Transverse colon (tissue), 4 donors: ENCODE measurements at regions not wholly inside any gene's neighbourhood (a gene's known extent, or its start where the extent isn't known, plus 50 kb on each side); places are given as distances from the start of the nearest gene placed in this dataset.

ENCODE experiments used
- DNase-seq: peaks from one replicate; pipeline ENCODE4 v3.0.0-alpha.2; 2019
- H3K27ac ChIP-seq, 4 donors: fragments of 200-600 bp; sonication (generic); 2 replicates each; pipeline ENCODE4 v1.5.1; 2016 to 2018; ENCODE audit warnings: inconsistent platforms in 4 of 4
- H3K27me3 ChIP-seq: fragments of 200-600 bp; sonication (generic); 2 replicates; pipeline ENCODE4 v1.5.1; 2017; ENCODE audit warnings: inconsistent platforms
- H3K36me3 ChIP-seq, 4 donors: fragments of 200-600 bp; sonication (generic); 2 replicates each; pipeline ENCODE4 v1.5.1; 2017 to 2019; ENCODE audit warnings: inconsistent platforms in 4 of 4
- H3K4me1 ChIP-seq, 4 donors: fragments of 200-600 bp; sonication (generic); 2 replicates each; pipeline ENCODE4 v1.5.1; 2017 to 2020; ENCODE audit warnings: inconsistent platforms in 4 of 4
- H3K4me3 ChIP-seq, 4 donors: fragments of 200-600 bp; sonication (generic); 1 replicate in 1 of 4; 2 replicates in 3 of 4; pipeline versions ENCODE4 v1.5.1 to v1.6.1; 2017 to 2019; ENCODE audit warnings: inconsistent platforms in 4 of 4
- H3K9me3 ChIP-seq, 2 donors: fragments of 200-600 bp; sonication (generic); 2 replicates each; pipeline ENCODE4 v1.5.1; 2017 to 2019; ENCODE audit warnings: inconsistent platforms in 2 of 2
- EP300 ChIP-seq: sonication (generic); formaldehyde crosslinking; IDR thresholded peaks from one replicate; pipeline ENCODE4 v1.6.1; 2017; ENCODE audit warnings: antibody characterized with exemption, low read depth
- POLR2A ChIP-seq: fragments of 450-650 bp; IDR thresholded peaks from one replicate; pipeline ENCODE4 v1.6.1; 2016; ENCODE audit warnings: antibody characterized with exemption, mild to moderate bottlenecking, moderate library complexity
- POLR2AphosphoS5 ChIP-seq, 3 donors: sonication (generic); formaldehyde crosslinking; IDR thresholded peaks; one replicate each; pipeline ENCODE4 v1.6.1; 2016; ENCODE audit warnings: antibody characterized with exemption in 3 of 3
- WGBS, 2 donors: methylation state at CpG; one replicate each; pipeline ENCODE4 v1.1.5; 2018; ENCODE audit warnings: low coverage in 1 of 2; 5-methylcytosine and 5-hydroxymethylcytosine counted together
- in situ Hi-C, 4 donors: fragments of 200-750 bp; cut with MboI; loops; one replicate each; pipeline versions ENCODE4 v1.15.0 to v1.15.1; 2017; ENCODE audit warnings: low sequenced_read_pairs in 3 of 4, low pct_ligation_motif_present in 1 of 4, low pct_unique_long_range_greater_than_20kb in 1 of 4
- intact Hi-C: fragments of 100-400 bp; cut with DNase I; formaldehyde crosslinking; loops from one replicate; pipeline ENCODE4 v1.15.1; 2023; ENCODE audit warnings: low total_unique reads
- TF ChIP-seq, protein P1 (sequence below), 5 experiments: fragments of 200-600 bp in 3 of 5; fragments of 450-650 bp in 2 of 5; sonication (generic) in 3 of 5; IDR thresholded peaks; 1 replicate in 2 of 5; 2 replicates in 3 of 5; pipeline ENCODE4 v1.5.1; 2016 to 2017; ENCODE audit warnings: antibody characterized with exemption in 5 of 5, inconsistent platforms in 3 of 5, mild to moderate bottlenecking in 2 of 5, moderate library complexity in 1 of 5

DNA sequence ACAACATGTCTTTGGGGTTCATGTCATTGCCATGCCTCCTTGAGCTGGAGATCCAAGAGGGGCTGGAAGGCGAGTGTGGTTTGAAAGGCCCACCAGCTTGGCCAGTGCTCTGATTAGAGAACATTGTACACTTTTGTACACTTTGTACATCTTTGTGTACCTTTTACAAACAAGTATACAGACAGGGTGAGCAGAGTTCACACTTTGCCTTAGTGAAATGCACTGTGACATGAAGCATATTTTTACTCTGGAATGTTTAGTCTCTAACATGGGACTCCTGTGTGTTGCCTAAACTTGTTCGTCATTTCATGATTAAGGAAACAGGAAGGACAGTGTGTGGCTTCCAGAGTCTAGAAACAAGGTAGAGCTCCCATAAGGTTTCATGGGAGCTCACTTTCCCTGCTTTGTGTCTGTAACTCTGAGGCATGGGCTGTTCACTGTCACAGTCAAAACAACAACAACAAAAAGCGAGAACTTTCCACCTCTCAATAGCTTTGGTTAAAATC, 225.8 kb upstream of the SOX4 start:
- intact Hi-C loops = no loop called here
- TF ChIP-seq, protein P1, sequence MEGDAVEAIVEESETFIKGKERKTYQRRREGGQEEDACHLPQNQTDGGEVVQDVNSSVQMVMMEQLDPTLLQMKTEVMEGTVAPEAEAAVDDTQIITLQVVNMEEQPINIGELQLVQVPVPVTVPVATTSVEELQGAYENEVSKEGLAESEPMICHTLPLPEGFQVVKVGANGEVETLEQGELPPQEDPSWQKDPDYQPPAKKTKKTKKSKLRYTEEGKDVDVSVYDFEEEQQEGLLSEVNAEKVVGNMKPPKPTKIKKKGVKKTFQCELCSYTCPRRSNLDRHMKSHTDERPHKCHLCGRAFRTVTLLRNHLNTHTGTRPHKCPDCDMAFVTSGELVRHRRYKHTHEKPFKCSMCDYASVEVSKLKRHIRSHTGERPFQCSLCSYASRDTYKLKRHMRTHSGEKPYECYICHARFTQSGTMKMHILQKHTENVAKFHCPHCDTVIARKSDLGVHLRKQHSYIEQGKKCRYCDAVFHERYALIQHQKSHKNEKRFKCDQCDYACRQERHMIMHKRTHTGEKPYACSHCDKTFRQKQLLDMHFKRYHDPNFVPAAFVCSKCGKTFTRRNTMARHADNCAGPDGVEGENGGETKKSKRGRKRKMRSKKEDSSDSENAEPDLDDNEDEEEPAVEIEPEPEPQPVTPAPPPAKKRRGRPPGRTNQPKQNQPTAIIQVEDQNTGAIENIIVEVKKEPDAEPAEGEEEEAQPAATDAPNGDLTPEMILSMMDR (IDR thresholded peaks at IDR 0.05) = no peak
- TF ChIP-seq POLR2A (no peak), POLR2AphosphoS5 (IDR thresholded peaks at IDR 0.05) (no peak), EP300 (no peak)
- H3K36me3 ChIP-seq = no peaks in the 10 kb centered on the region
- H3K27me3 ChIP-seq = no peaks in the 10 kb centered on the region
- H3K27ac ChIP-seq = no peak overlapping the region
- DNase-seq = no peak
- peaks cover 0 to 8% (median 0%) of the 10 kb centered on the region in 4 donors for H3K4me1 ChIP-seq
- in situ Hi-C loops = no loop called here
- H3K9me3 ChIP-seq = no peaks in the 10 kb centered on the region
- no peak overlapping the region for H3K4me3 ChIP-seq
- WGBS, 2 donors = 88 to 90% methylated on average over 2 to 3 of the region's 3 CpGs

DNA sequence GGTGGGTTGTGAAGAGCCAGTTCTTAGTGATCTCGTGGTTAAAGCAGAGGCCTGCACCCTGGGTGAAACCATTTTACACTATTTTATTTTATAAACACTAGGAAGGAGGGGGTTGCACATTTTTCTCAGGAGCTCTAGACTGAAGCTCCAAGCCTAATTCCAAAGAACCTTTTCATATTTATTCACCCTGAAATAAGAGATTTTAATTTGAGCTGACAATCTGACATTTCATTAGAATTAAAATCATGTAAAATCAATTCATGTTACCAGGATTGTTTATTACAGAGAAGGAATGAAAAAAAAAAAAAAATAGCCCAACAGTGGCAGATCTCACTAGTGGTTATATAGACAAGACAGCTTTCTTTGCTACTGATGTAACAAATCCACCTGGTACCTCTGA, 222.5 kb upstream of the SOX4 start:
- peaks cover 0 to 8% (median 0%) of the 10 kb centered on the region in 4 donors for H3K4me1 ChIP-seq
- no peaks in the 10 kb centered on the region for H3K36me3 ChIP-seq
- no peak overlapping the region for H3K27ac ChIP-seq
- no peaks in the 10 kb centered on the region for H3K9me3 ChIP-seq
- no peaks in the 10 kb centered on the region for H3K27me3 ChIP-seq
- DNase-seq = no peak
- TF ChIP-seq POLR2A (no peak), EP300 (no peak), POLR2AphosphoS5 (IDR thresholded peaks at IDR 0.05) (no peak)
- TF ChIP-seq, protein P1 (IDR thresholded peaks at IDR 0.05) = no peak
- 40 to 57% methylated on average over 1 of the region's 1 CpG for WGBS, 2 donors
- H3K4me3 ChIP-seq = no peak overlapping the region
- in situ Hi-C loops (no loop called here), intact Hi-C loops (no loop called here)

DNA sequence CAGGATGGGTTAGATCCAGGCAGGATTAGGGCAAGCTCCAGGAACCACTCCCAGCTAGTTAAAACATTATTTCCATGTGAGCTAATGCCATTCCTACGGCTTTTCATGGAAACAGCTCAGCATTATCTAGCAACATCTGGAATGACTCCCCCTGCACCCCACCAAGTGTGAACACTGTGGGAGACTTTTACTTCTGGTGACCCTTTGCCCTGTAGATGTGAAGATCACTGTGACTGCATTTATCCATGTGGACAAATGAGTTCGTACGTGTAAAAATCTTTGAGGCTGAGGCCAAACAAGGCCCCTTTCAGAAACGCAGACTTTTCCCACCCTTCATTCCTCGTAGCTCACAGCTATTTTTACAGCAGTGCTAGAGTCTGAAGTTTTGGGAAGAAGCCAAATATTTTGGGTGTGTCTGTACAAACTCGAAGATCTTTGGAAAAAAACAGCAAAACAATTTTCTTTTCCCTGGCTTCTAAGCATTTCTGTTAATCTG, 221.8 kb upstream of the SOX4 start:
- WGBS, 2 donors = 6 to 37% methylated on average over 3 to 6 of the region's 6 CpGs
- H3K27me3 ChIP-seq = no peaks in the 10 kb centered on the region
- in situ Hi-C loops = no loop called here
- no peak overlapping the region for H3K4me3 ChIP-seq
- no peaks in the 10 kb centered on the region for H3K36me3 ChIP-seq
- DNase-seq = no peak
- no peak overlapping the region for H3K27ac ChIP-seq
- no peak for TF ChIP-seq POLR2A
- TF ChIP-seq EP300 = no peak
- TF ChIP-seq POLR2AphosphoS5 (IDR thresholded peaks at IDR 0.05) = no peak
- TF ChIP-seq, protein P1 (IDR thresholded peaks at IDR 0.05) = no peak
- intact Hi-C loops = no loop called here
- H3K9me3 ChIP-seq = no peaks in the 10 kb centered on the region
- H3K4me1 ChIP-seq = peaks cover 0 to 8% (median 0%) of the 10 kb centered on the region in 4 donors

DNA sequence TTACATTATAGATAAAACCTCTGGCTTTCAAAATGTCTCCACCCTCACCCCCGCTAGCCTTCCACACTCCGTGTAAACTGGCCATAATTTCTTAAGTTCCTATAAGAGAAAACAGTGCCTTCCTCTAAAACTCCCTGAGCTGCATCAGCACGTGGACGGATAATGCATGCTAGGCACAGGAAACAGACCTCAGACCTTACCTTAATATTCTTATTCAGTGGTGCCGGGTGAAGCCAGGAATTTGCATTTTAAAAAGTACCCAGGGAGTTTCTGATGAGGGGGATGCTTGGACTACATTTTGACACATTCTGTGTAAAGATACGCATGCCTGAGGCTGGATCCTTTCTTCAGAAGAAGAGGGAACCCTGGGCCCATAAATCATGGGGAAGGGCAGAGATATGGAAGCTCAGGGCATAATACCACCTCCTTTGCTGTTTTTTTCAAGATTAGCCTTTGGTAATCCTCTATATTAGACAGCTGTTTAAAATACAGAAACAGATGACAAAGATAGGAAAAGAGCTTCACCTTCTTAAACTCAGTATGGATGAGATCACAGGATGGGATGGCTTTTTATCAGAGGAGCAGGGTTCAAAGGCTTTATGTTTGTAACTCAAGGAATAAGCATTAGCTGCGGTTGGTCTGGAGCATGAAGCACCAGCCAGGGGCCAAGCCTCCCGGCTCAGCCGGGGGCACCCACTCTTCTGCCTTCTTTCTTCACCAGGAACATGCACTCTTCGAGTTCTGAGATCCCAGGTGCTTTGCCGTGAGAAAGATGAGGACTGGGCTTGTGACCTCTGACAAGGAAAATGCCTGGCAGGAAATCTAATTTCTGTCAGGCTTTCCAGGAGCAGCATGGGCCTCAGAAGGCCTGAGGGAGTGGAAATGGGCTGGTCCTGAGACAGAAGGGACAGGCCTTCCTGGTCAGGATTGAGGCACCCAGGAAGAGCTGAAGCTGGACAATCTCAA, 218.1 kb upstream of the SOX4 start:
- Histone ChIP-seq H3K4me1 (peaks cover 0 to 8% (median 0%) of the 10 kb centered on the region in 4 donors), H3K9me3 (no peaks in the 10 kb centered on the region), H3K27me3 (no peaks in the 10 kb centered on the region), H3K27ac (no peak overlapping the region), H3K36me3 (no peaks in the 10 kb centered on the region), H3K4me3 (no peak overlapping the region)
- intact Hi-C loops = no loop called here
- TF ChIP-seq POLR2AphosphoS5 (IDR thresholded peaks at IDR 0.05) = no peak
- TF ChIP-seq POLR2A = no peak
- no peak for TF ChIP-seq EP300
- TF ChIP-seq, protein P1 (IDR thresholded peaks at IDR 0.05) = no peak
- no peak for DNase-seq
- WGBS, 2 donors = 81 to 85% methylated on average over 4 to 11 of the region's 11 CpGs
- in situ Hi-C loops = no loop called here
